Astrocyte (in vitro differentiated cells and primary cell): ENCODE measurements at regions not wholly inside any gene's neighbourhood (a gene's known extent, or its start where the extent isn't known, plus 50 kb on each side); places are given as distances from the start of the nearest gene placed in this dataset.

Source experiments
- EZH2 ChIP-seq: IDR thresholded peaks from 2 replicates; pipeline ENCODE4 v1.6.1; 2012; ENCODE audit warnings: mild to moderate bottlenecking, low read length, inconsistent platforms; ENCODE audit not compliant: insufficient read depth
- TF ChIP-seq, protein P1 (sequence below): IDR thresholded peaks from 2 replicates; pipeline ENCODE4 v1.5.1; 2011; ENCODE audit warnings: low read depth, mild to moderate bottlenecking, inconsistent platforms, low read length, moderate library complexity; ENCODE audit not compliant: insufficient read depth

GRCh38 chr7:109062798-109063197, 493.1 kb downstream of the DNAJB9 start:
- TF ChIP-seq, protein P1, sequence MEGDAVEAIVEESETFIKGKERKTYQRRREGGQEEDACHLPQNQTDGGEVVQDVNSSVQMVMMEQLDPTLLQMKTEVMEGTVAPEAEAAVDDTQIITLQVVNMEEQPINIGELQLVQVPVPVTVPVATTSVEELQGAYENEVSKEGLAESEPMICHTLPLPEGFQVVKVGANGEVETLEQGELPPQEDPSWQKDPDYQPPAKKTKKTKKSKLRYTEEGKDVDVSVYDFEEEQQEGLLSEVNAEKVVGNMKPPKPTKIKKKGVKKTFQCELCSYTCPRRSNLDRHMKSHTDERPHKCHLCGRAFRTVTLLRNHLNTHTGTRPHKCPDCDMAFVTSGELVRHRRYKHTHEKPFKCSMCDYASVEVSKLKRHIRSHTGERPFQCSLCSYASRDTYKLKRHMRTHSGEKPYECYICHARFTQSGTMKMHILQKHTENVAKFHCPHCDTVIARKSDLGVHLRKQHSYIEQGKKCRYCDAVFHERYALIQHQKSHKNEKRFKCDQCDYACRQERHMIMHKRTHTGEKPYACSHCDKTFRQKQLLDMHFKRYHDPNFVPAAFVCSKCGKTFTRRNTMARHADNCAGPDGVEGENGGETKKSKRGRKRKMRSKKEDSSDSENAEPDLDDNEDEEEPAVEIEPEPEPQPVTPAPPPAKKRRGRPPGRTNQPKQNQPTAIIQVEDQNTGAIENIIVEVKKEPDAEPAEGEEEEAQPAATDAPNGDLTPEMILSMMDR: no peak
- no peak for TF ChIP-seq EZH2
